ENCODE measurements at regions not wholly inside any gene's neighbourhood (a gene's known extent, or its start where the extent isn't known, plus 50 kb on each side); places are given as distances from the start of the nearest gene placed in this dataset.

DNA sequence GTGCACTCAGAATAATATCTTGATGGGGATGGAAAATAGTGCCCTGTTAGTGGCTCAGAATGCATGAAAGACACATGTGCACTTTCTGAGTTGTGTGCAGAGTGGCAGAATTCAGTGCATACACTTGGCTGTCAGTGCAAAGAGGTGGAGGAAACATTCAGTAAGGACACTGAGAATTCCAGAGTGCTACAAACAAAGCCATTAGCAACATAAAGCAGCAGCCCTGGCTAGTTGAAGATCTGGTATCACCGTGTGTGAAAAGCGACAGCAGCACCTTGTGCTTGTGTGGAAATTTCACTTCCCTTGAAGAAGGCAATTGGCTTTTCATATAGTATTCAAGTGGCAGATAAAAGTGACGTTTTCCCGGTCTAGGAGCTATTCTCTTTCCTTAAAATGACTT, 810.4 kb downstream of the TRIML1 start:
- H3K36me3 ChIP-seq = no peaks in the 10 kb centered on the region
- DNase-seq = no peak
- TF ChIP-seq, protein P1, sequence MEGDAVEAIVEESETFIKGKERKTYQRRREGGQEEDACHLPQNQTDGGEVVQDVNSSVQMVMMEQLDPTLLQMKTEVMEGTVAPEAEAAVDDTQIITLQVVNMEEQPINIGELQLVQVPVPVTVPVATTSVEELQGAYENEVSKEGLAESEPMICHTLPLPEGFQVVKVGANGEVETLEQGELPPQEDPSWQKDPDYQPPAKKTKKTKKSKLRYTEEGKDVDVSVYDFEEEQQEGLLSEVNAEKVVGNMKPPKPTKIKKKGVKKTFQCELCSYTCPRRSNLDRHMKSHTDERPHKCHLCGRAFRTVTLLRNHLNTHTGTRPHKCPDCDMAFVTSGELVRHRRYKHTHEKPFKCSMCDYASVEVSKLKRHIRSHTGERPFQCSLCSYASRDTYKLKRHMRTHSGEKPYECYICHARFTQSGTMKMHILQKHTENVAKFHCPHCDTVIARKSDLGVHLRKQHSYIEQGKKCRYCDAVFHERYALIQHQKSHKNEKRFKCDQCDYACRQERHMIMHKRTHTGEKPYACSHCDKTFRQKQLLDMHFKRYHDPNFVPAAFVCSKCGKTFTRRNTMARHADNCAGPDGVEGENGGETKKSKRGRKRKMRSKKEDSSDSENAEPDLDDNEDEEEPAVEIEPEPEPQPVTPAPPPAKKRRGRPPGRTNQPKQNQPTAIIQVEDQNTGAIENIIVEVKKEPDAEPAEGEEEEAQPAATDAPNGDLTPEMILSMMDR (IDR thresholded peaks at IDR 0.05; ENCODE audit: low read depth, low read length) = no peak
- H3K9me3 ChIP-seq = no peaks in the 10 kb centered on the region
- no peak overlapping the region for H3K4me3 ChIP-seq (ENCODE audit: low read depth, low read length)
- H3K27me3 ChIP-seq = no peaks in the 10 kb centered on the region
- H3K4me1 ChIP-seq = no peaks in the 10 kb centered on the region

DNA sequence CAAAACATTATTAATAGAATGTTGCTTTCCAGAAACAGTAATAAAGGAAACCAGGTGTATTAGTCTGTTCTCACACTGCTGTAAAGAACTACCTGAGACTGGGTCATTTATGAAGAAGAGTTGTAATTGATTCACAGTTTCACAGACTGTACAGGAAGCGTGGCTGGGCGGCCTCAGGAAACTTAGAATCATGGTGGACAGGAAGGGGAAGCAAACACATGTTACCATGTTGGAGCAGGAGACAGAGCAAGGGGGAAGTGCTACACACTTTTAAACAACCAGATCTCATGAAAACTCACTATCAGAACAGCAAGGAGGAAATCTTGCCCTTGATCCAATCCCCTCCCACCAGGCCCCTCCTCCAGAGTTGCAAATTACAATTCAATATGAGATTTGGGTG, 815.8 kb downstream of the TRIML1 start:
- H3K4me3 ChIP-seq (ENCODE audit: low read depth, low read length) = no peak overlapping the region

DNA sequence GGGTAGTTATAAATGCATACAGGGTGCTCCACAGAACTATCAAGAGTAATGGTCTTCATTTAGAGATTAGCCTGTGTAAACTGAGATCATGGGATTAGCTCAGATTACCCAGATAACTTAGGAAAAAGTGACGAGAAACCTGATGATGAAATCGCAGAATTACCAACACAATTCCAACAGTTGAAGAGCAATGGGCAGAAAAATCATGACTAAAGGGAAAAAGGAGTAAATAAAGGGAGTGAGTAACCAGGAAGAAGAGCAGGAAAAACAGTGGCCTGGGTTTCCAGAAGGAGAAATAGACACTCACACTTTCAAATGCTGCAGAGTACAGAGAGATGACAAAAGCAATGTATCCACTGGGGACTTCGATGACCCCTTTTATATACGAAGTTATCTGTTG, 817.3 kb downstream of the TRIML1 start:
- Histone ChIP-seq H3K9me3 (no peaks in the 10 kb centered on the region), H3K4me3 (ENCODE audit: low read depth, low read length) (no peak overlapping the region), H3K36me3 (no peaks in the 10 kb centered on the region), H3K27me3 (no peaks in the 10 kb centered on the region), H3K4me1 (no peaks in the 10 kb centered on the region)
- no peak for DNase-seq
- TF ChIP-seq, protein P1 (IDR thresholded peaks at IDR 0.05; ENCODE audit: low read depth, low read length) = no peak

More for the DNA sequence above, 815.8 kb downstream of the TRIML1 start:
- no peak for DNase-seq
- TF ChIP-seq, protein P1 (IDR thresholded peaks at IDR 0.05; ENCODE audit: low read depth, low read length) = no peak
- Histone ChIP-seq H3K4me1 (no peaks in the 10 kb centered on the region), H3K36me3 (no peaks in the 10 kb centered on the region), H3K27me3 (no peaks in the 10 kb centered on the region), H3K9me3 (no peaks in the 10 kb centered on the region)

DNA sequence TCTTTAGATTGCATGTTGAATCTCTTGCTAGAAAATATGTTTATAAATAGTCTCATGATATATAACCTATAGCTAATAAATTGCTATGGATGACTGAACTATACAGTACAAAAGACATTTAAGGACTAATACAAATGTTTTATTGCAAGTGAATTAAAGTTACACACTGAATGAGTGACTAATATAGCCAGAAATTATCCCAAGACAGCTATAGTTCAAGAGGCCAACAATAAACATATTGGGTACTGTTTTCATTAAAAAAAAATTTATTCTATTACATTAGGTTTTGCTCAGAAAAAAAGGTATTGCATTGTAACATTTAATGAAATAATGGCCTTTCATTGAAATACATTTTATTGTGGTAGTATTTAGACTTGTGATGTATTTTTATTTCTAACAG, 819.1 kb downstream of the TRIML1 start:
- Histone ChIP-seq H3K4me1 (no peaks in the 10 kb centered on the region), H3K4me3 (ENCODE audit: low read depth, low read length) (no peak overlapping the region), H3K36me3 (no peaks in the 10 kb centered on the region), H3K27me3 (no peaks in the 10 kb centered on the region), H3K9me3 (no peaks in the 10 kb centered on the region)
- TF ChIP-seq, protein P1 (IDR thresholded peaks at IDR 0.05; ENCODE audit: low read depth, low read length) = no peak
- DNase-seq = no peak

DNA sequence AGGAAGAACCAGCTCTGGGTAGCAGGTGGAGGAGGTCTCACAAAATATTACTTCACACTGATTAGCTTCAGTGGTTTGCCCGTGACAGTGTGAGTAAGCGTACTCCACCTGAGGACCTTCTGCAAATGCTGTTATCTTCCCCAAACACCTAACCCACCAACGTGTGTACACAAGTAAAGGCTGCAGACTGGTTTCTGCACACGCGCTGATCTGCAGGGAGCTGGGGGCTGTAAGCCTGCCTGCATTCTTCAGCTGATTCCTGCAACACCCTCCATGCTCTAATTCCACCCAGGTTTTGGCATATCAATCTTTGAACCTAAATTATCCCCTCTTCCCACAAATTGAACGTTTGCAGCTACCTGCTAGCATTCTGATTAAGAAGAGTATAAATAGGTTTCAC, 820.2 kb downstream of the TRIML1 start:
- Histone ChIP-seq H3K9me3 (no peaks in the 10 kb centered on the region), H3K4me1 (no peaks in the 10 kb centered on the region), H3K27me3 (no peaks in the 10 kb centered on the region), H3K4me3 (ENCODE audit: low read depth, low read length) (no peak overlapping the region), H3K36me3 (no peaks in the 10 kb centered on the region)
- no peak for DNase-seq
- TF ChIP-seq, protein P1 (IDR thresholded peaks at IDR 0.05; ENCODE audit: low read depth, low read length) = no peak

DNA sequence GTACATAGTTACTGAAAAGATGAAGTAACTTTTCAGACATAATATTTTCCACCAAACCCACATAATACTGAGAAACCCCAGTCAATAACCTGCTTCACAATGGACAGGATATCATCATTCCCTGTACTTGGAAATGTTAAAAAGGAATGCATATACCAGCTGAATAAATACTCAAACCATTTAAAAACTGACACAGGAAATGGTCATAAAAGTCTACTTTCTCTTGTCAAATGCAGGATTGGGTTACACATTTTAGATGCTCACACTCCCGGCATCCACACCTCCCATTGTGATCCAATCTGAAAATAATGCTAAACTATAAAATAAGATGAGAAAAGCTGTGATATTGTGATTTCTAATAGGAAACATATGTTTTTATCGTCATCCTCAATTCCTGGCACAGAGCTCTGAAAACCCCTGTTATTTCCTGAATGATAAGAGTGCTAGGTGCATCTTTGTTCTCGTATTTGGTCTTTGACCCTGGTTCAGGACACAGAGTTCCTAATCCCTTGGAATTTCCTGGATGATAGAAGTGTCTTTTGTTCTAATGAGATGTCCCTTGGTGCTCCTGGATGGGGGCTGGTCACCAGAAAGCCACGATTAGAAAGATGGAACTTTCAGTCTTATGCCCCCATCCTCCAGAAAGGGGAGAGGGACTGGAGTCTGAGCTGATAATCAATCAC, 821.3 kb downstream of the TRIML1 start:
- TF ChIP-seq, protein P1 (IDR thresholded peaks at IDR 0.05; ENCODE audit: low read depth, low read length) = no peak
- Histone ChIP-seq H3K4me3 (ENCODE audit: low read depth, low read length) (no peak overlapping the region), H3K27me3 (no peaks in the 10 kb centered on the region), H3K9me3 (no peaks in the 10 kb centered on the region), H3K4me1 (no peaks in the 10 kb centered on the region), H3K36me3 (no peaks in the 10 kb centered on the region)
- DNase-seq = no peak
